GM18907 (cell line): ENCODE measurements at regions not wholly inside any gene's neighbourhood (a gene's known extent, or its start where the extent isn't known, plus 50 kb on each side); places are given as distances from the start of the nearest gene placed in this dataset.
"Not testable (repeated sequence)": the region's sequence is repeated elsewhere in the genome, so short reads cannot be mapped to it uniquely, and the experiment has no call there.

ENCODE experiments used
- ATAC-seq: cut with Tn5 transposase; IDR thresholded peaks from one replicate; pipeline ENCODE4 v1.9.1; 2021; ENCODE audit warnings: mild to moderate bottlenecking, moderate library complexity; ENCODE audit not compliant: unreplicated experiment

- no peak for ATAC-seq
Measured at GRCh38 chr20:12786276-12786675, 222.5 kb upstream of the SPTLC3 start.

- no peak for ATAC-seq
Measured at GRCh38 chr20:12788632-12789299, 220.0 kb upstream of the SPTLC3 start.

- ATAC-seq, result no peak
Measured at GRCh38 chr20:12790859-12791258, 217.9 kb upstream of the SPTLC3 start.

- ATAC-seq, result no peak
Measured at GRCh38 chr20:12798286-12798685, 210.5 kb upstream of the SPTLC3 start.

GRCh38 chr20:12808006-12808567 is 200.7 kb upstream of the SPTLC3 start:
- ATAC-seq, result no peak

GRCh38 chr20:12815231-12815768 is 193.5 kb upstream of the SPTLC3 start:
- no peak for ATAC-seq

- ATAC-seq, result no peak
Measured at GRCh38 chr20:12815778-12816408, 192.9 kb upstream of the SPTLC3 start.

- no peak for ATAC-seq
Measured at GRCh38 chr20:12821249-12821648, 187.5 kb upstream of the SPTLC3 start.

- no peak for ATAC-seq
Measured at GRCh38 chr20:12823734-12824133, 185.0 kb upstream of the SPTLC3 start.

GRCh38 chr20:12824328-12825225 is 184.2 kb upstream of the SPTLC3 start:
- no peak for ATAC-seq

GRCh38 chr20:12825226-12825595 is 183.6 kb upstream of the SPTLC3 start:
- ATAC-seq, result no peak

GRCh38 chr20:12827816-12828385 is 180.9 kb upstream of the SPTLC3 start:
- ATAC-seq, result no peak

- ATAC-seq, result no peak
Measured at GRCh38 chr20:12829170-12829569, 179.6 kb upstream of the SPTLC3 start.

- ATAC-seq, result no peak
Measured at GRCh38 chr20:12833861-12834260, 174.9 kb upstream of the SPTLC3 start.

GRCh38 chr20:12835999-12836398 is 172.8 kb upstream of the SPTLC3 start:
- no peak for ATAC-seq

- ATAC-seq, result no peak
Measured at GRCh38 chr20:12837646-12838045, 171.1 kb upstream of the SPTLC3 start.

- no peak for ATAC-seq
Measured at GRCh38 chr20:12838261-12838866, 170.4 kb upstream of the SPTLC3 start.

- ATAC-seq, result no peak
Measured at GRCh38 chr20:12847872-12848271, 160.9 kb upstream of the SPTLC3 start.

- no peak for ATAC-seq
Measured at GRCh38 chr20:12849225-12849910, 159.4 kb upstream of the SPTLC3 start.

GRCh38 chr20:12857643-12858042 is 151.1 kb upstream of the SPTLC3 start:
- not testable (repeated sequence) for ATAC-seq
